C4-2B (cell line): ENCODE measurements at regions not wholly inside any gene's neighbourhood (a gene's known extent, or its start where the extent isn't known, plus 50 kb on each side); places are given as distances from the start of the nearest gene placed in this dataset.

Source experiments
- CTCF ChIP-seq: fragments of 450-650 bp; conservative IDR thresholded peaks from 2 replicates; pipeline ENCODE4 v1.5.1; 2017; ENCODE audit warnings: mild to moderate bottlenecking
- ZFX ChIP-seq: fragments of 450-650 bp; IDR thresholded peaks from 2 replicates; pipeline ENCODE4 v1.6.1; 2017

GRCh38 chr2:134177351-134177931 is 76.4 kb upstream of the MGAT5 start:
- TF ChIP-seq CTCF (no peak), ZFX (no peak)
